ENCODE measurements at regions not wholly inside any gene's neighbourhood (a gene's known extent, or its start where the extent isn't known, plus 50 kb on each side); places are given as distances from the start of the nearest gene placed in this dataset.

DNA sequence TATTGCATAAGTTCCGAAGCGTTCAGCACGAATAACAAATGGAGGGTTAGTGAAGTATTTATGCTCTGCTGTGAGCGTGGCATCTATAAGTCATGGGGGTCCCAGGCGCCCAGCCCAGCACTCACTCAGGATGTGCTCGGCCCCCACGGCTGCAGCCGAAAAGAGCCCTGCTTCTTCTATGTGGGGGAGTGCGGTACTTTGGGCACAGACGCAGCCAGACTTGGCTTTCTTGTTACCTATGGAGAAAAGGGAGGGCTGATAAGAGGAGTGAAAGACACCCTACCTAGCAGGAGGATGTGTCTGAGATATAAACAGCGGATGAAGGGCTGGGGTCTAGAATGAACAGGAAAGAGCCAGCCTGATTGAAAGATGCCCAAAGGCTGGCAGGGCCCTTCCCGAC is 51.4 kb downstream of the MRPL36 start:
- WGBS (ENCODE audit: insufficient coverage, insufficient read length), result no CpG with 5 or more reads among the region's 12 CpGs
- no peaks in the 10 kb centered on the region; the same call in 1 of the 2 replicates for H3K4me1 ChIP-seq (ENCODE audit: control insufficient read depth, insufficient read depth, low read length)
- no peaks in the 10 kb centered on the region for H3K9me3 ChIP-seq (ENCODE audit: control insufficient read depth, insufficient read depth, low read length)
- DNase-seq (ENCODE audit: low read depth, low spot score), result no peak
- no peak overlapping the region for H3K4me3 ChIP-seq (ENCODE audit: low read length)
- no peak overlapping the region for H3K27ac ChIP-seq (ENCODE audit: low read length)
- H3K27me3 ChIP-seq (ENCODE audit: control insufficient read depth, insufficient read depth, low read length), result no peaks in the 10 kb centered on the region
- no peaks in the 10 kb centered on the region for H3K36me3 ChIP-seq (ENCODE audit: control insufficient read depth, insufficient read depth, low read length)

GRCh38 chr5:1747803-1748085 is 51.9 kb downstream of the MRPL36 start:
- no CpG with 5 or more reads among the region's 5 CpGs for WGBS (ENCODE audit: insufficient coverage, insufficient read length)

DNA sequence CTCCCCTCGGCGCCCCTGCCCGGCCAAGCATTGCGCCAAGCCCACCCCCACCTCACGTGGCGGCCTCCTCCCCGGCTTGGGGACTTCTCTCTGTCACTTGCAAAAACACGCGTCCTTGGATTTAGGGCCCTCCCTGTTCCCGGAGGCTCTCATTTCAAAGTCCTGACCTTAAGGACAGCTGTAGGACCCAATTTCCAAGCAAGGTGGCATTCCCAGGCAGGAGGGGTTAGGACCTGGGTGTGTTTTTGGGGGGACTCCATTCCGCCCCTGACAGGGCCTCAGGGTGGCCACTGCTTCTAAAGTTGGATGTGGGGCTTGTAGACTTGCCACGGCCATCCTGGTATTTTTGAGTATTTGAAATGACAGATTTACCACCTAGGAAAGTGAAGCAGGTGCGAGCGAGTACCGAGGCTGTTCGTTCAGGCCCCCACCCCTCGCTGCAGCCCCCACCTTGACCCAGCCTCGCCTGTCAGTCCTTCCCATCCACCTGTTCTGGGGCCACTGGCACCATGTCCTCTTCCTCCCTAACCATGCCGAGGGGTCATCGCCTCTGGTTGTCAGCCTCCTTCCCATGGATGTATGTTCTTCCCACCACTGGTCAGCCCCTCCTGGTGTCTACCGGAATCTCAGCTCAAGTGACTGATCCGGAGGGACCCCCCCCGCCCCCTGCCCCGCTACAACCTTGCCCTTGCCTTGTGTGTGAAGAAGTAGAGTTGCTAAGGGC is 52.4 kb downstream of the MRPL36 start:
- Histone ChIP-seq H3K27ac (ENCODE audit: low read length) (no peak overlapping the region), H3K4me1 (ENCODE audit: control insufficient read depth, insufficient read depth, low read length) (no peaks in the 10 kb centered on the region; the same call in 1 of the 2 replicates), H3K4me3 (ENCODE audit: low read length) (no peak overlapping the region), H3K9me3 (ENCODE audit: control insufficient read depth, insufficient read depth, low read length) (no peaks in the 10 kb centered on the region), H3K27me3 (ENCODE audit: control insufficient read depth, insufficient read depth, low read length) (no peaks in the 10 kb centered on the region; the same call in 1 of the 2 replicates), H3K36me3 (ENCODE audit: control insufficient read depth, insufficient read depth, low read length) (no peaks in the 10 kb centered on the region)
- no peak for DNase-seq (ENCODE audit: low read depth, low spot score)
- WGBS (ENCODE audit: insufficient coverage, insufficient read length), result no CpG with 5 or more reads among the region's 24 CpGs

More at GRCh38 chr5:1747803-1748085, 51.9 kb downstream of the MRPL36 start:
- Histone ChIP-seq H3K27me3 (ENCODE audit: control insufficient read depth, insufficient read depth, low read length) (no peaks in the 10 kb centered on the region), H3K4me3 (ENCODE audit: low read length) (no peak overlapping the region), H3K27ac (ENCODE audit: low read length) (no peak overlapping the region), H3K36me3 (ENCODE audit: control insufficient read depth, insufficient read depth, low read length) (no peaks in the 10 kb centered on the region), H3K4me1 (ENCODE audit: control insufficient read depth, insufficient read depth, low read length) (no peaks in the 10 kb centered on the region; the same call in 1 of the 2 replicates), H3K9me3 (ENCODE audit: control insufficient read depth, insufficient read depth, low read length) (no peaks in the 10 kb centered on the region)
- no peak for DNase-seq (ENCODE audit: low read depth, low spot score)

- no CpG with 5 or more reads among the region's 63 CpGs for WGBS (ENCODE audit: insufficient coverage, insufficient read length)
- no peaks in the 10 kb centered on the region; the same call in 1 of the 2 replicates for H3K27me3 ChIP-seq (ENCODE audit: control insufficient read depth, insufficient read depth, low read length)
- no peaks in the 10 kb centered on the region for H3K9me3 ChIP-seq (ENCODE audit: control insufficient read depth, insufficient read depth, low read length)
- H3K4me3 ChIP-seq (ENCODE audit: low read length), result no peak overlapping the region
- no peak for DNase-seq (ENCODE audit: low read depth, low spot score)
- H3K27ac ChIP-seq (ENCODE audit: low read length), result no peak overlapping the region
- H3K4me1 ChIP-seq (ENCODE audit: control insufficient read depth, insufficient read depth, low read length), result no peaks in the 10 kb centered on the region; the same call in 1 of the 2 replicates
- no peaks in the 10 kb centered on the region for H3K36me3 ChIP-seq (ENCODE audit: control insufficient read depth, insufficient read depth, low read length)
Observed at GRCh38 chr5:1746371-1747078, 53.1 kb downstream of the MRPL36 start.

DNA sequence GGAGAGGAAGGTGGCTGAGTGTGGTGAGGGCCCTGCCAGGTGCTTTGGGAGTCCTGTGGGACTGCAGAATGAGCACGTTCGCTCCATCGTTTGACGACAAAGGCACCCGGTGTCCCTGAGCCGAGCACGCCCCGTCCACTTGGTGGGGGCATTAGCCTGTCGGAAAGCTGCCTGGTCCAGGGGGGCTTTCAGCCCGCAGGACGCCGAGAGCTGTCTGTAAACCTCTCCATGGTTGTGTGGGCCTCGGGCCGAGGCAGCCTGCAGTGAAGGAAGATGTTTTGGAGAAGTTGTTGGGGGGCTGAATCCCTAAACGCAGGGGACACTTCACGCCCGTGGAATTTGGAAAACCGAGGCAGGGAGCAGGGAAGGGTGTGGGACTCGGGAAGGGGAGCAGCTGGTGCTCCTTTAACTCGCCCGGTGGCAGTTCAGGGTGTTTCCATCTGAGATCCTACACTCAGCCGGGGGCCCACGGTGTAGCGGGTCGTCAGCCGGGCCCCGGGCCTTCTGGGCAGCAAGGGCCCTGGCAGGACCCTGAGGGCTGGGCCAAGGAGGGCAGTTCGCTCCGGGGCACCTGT is 53.8 kb downstream of the MRPL36 start:
- no peak overlapping the region for H3K4me3 ChIP-seq (ENCODE audit: low read length)
- H3K4me1 ChIP-seq (ENCODE audit: control insufficient read depth, insufficient read depth, low read length), result no peaks in the 10 kb centered on the region; the same call in 1 of the 2 replicates
- no peaks in the 10 kb centered on the region for H3K36me3 ChIP-seq (ENCODE audit: control insufficient read depth, insufficient read depth, low read length)
- DNase-seq (ENCODE audit: low read depth, low spot score), result no peak
- no CpG with 5 or more reads among the region's 29 CpGs for WGBS (ENCODE audit: insufficient coverage, insufficient read length)
- H3K9me3 ChIP-seq (ENCODE audit: control insufficient read depth, insufficient read depth, low read length), result no peaks in the 10 kb centered on the region
- H3K27me3 ChIP-seq (ENCODE audit: control insufficient read depth, insufficient read depth, low read length), result no peaks in the 10 kb centered on the region; the same call in 1 of the 2 replicates
- no peak overlapping the region for H3K27ac ChIP-seq (ENCODE audit: low read length)

GRCh38 chr5:1745123-1745795 is 54.4 kb downstream of the MRPL36 start:
- Histone ChIP-seq H3K27ac (ENCODE audit: low read length) (no peak overlapping the region), H3K4me1 (ENCODE audit: control insufficient read depth, insufficient read depth, low read length) (no peaks in the 10 kb centered on the region; the same call in 1 of the 2 replicates), H3K36me3 (ENCODE audit: control insufficient read depth, insufficient read depth, low read length) (no peaks in the 10 kb centered on the region), H3K4me3 (ENCODE audit: low read length) (no peak overlapping the region), H3K9me3 (ENCODE audit: control insufficient read depth, insufficient read depth, low read length) (no peaks in the 10 kb centered on the region), H3K27me3 (ENCODE audit: control insufficient read depth, insufficient read depth, low read length) (no peaks in the 10 kb centered on the region; the same call in 1 of the 2 replicates)
- no CpG with 5 or more reads among the region's 30 CpGs for WGBS (ENCODE audit: insufficient coverage, insufficient read length)
- DNase-seq (ENCODE audit: low read depth, low spot score), result no peak

GRCh38 chr5:1744393-1745122 is 55.1 kb downstream of the MRPL36 start:
- no CpG with 5 or more reads among the region's 21 CpGs for WGBS (ENCODE audit: insufficient coverage, insufficient read length)
- no peaks in the 10 kb centered on the region for H3K36me3 ChIP-seq (ENCODE audit: control insufficient read depth, insufficient read depth, low read length)
- H3K27ac ChIP-seq (ENCODE audit: low read length), result no peak overlapping the region
- H3K27me3 ChIP-seq (ENCODE audit: control insufficient read depth, insufficient read depth, low read length), result no peaks in the 10 kb centered on the region; the same call in 1 of the 2 replicates
- no peaks in the 10 kb centered on the region; the same call in 1 of the 2 replicates for H3K4me1 ChIP-seq (ENCODE audit: control insufficient read depth, insufficient read depth, low read length)
- H3K4me3 ChIP-seq (ENCODE audit: low read length), result no peak overlapping the region
- no peak for DNase-seq (ENCODE audit: low read depth, low spot score)
- no peaks in the 10 kb centered on the region for H3K9me3 ChIP-seq (ENCODE audit: control insufficient read depth, insufficient read depth, low read length)

- no peak overlapping the region for H3K4me3 ChIP-seq (ENCODE audit: low read length)
- H3K27ac ChIP-seq (ENCODE audit: low read length), result no peak overlapping the region
- WGBS (ENCODE audit: insufficient coverage, insufficient read length), result no CpG with 5 or more reads among the region's 5 CpGs
- H3K36me3 ChIP-seq (ENCODE audit: control insufficient read depth, insufficient read depth, low read length), result no peaks in the 10 kb centered on the region
- no peaks in the 10 kb centered on the region; the same call in 1 of the 2 replicates for H3K27me3 ChIP-seq (ENCODE audit: control insufficient read depth, insufficient read depth, low read length)
- H3K9me3 ChIP-seq (ENCODE audit: control insufficient read depth, insufficient read depth, low read length), result no peaks in the 10 kb centered on the region
- no peak for DNase-seq (ENCODE audit: low read depth, low spot score)
- H3K4me1 ChIP-seq (ENCODE audit: control insufficient read depth, insufficient read depth, low read length), result no peaks in the 10 kb centered on the region; the same call in 1 of the 2 replicates
Observed at GRCh38 chr5:1743769-1744085, 55.9 kb downstream of the MRPL36 start.

DNA sequence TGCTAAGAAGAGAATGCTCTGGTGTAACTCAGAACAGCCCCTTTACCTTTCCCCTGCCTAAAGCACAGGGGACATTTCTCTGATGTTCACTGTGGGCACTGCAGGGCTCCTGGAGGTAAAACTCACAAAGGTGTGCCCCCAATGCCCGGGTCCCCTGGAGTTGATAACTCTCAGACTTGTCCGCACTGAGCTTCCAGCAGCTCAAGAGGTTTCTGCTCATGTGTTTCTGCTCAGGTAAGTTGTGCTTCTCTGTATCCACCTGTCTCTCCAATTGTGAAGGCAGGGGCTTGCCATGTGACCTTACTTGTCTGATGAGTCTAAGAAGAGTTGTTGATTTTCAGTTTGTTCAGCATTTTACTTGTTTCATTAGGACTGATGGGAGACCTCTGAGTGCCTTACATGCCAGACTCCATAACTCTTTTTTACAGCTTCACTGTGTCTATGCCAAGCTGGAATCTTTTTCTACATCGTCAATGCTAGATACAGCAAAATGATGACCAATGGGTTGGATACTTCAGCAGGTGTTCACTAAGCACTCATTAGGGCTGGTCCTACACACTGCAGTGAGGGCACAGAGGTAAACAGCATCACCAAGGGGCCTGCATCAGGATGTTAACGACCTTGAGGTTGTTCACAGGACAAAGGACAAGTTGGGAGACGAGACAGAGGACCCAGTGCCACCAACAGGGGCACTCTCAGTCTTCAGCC is 56.4 kb downstream of the MRPL36 start:
- no peaks in the 10 kb centered on the region; the same call in 1 of the 2 replicates for H3K27me3 ChIP-seq (ENCODE audit: control insufficient read depth, insufficient read depth, low read length)
- WGBS (ENCODE audit: insufficient coverage, insufficient read length), result no CpG with 5 or more reads among the region's 5 CpGs
- no peaks in the 10 kb centered on the region for H3K36me3 ChIP-seq (ENCODE audit: control insufficient read depth, insufficient read depth, low read length)

More for the DNA sequence above, 56.4 kb downstream of the MRPL36 start:
- no peak for DNase-seq (ENCODE audit: low read depth, low spot score)
- no peak overlapping the region for H3K4me3 ChIP-seq (ENCODE audit: low read length)
- no peaks in the 10 kb centered on the region for H3K9me3 ChIP-seq (ENCODE audit: control insufficient read depth, insufficient read depth, low read length)
- no peak overlapping the region for H3K27ac ChIP-seq (ENCODE audit: low read length)
- no peaks in the 10 kb centered on the region for H3K4me1 ChIP-seq (ENCODE audit: control insufficient read depth, insufficient read depth, low read length)

Measured in iPS DF 6.9 (cell line).